K562 (cell line): ENCODE measurements at regions not wholly inside any gene's neighbourhood (a gene's known extent, or its start where the extent isn't known, plus 50 kb on each side); places are given as distances from the start of the nearest gene placed in this dataset.

Experiments
- ATAC-seq: fragments of 200-7000 bp; cut with Tn5 transposase; 3 replicates; pipeline ENCODE4 v1.9.1; 2020; ENCODE audit warnings: moderate library complexity
- BruUV-seq: library from RNA; stranded (reverse); fragments of 400-500 nt; replicated peaks from 2 replicates; lab custom pipeline; 2021; lab: Mats Ljungman, UMichigan
- CTCF ChIA-PET: fragments of 300-600 bp; formaldehyde crosslinking; extraction: SDS; loops from one replicate; lab custom pipeline; 2021; ENCODE audit warnings: low intra/inter-chr PET ratio; lab: Yijun Ruan, JAX
- POLR2A ChIA-PET: fragments of 300-600, 350-650 bp; sonication (Branson Sonifier 250); formaldehyde crosslinking; extraction: SDS; loops from one replicate; lab custom pipeline; 2021; ENCODE audit warnings: antibody characterized with exemption, inconsistent platforms; lab: Yijun Ruan, JAX
- DNase-seq, 4 experiments: peaks; one replicate each; pipeline versions ENCODE4 v3.0.0 to v3.0.0-alpha.2; 2011 to 2018; ENCODE audit warnings: low spot score in 3 of 4, mixed read lengths in 3 of 4; ENCODE audit errors: extremely low read depth in 1 of 4
- FAIRE-seq: peaks from 2 replicates; lab custom pipeline; 2011; peaks lifted over from hg19 to GRCh38; lab: Jason Lieb, UNC
- H2AFZ ChIP-seq: 2 replicates; pipeline ENCODE4 v1.6.0; 2011; ENCODE audit warnings: low read depth, low read length, control low read depth, inconsistent platforms
- H3K27ac ChIP-seq: fragments of 200-600 bp; 3 replicates; pipeline ENCODE4 v1.8.0; 2011; ENCODE audit warnings: low read depth, mild to moderate bottlenecking, control low read depth, inconsistent platforms, low read length, moderate library complexity, mixed read lengths; ENCODE audit errors: extremely low read depth
- H3K27me3 ChIP-seq, 2 experiments: fragments of 300-600 bp in 1 of 2; 2 replicates in 1 of 2; 3 replicates in 1 of 2; pipeline versions ENCODE4 v1.6.0 to v1.8.0; 2011; ENCODE audit warnings: inconsistent platforms in 2 of 2, low read length in 2 of 2, mild to moderate bottlenecking in 1 of 2, mixed read lengths in 1 of 2, moderate library complexity in 1 of 2; ENCODE audit not compliant: control insufficient read depth in 2 of 2, insufficient read depth in 2 of 2
- H3K36me3 ChIP-seq: fragments of 300-600 bp; 3 replicates; pipeline ENCODE4 v1.8.0; 2011; ENCODE audit warnings: mild to moderate bottlenecking, low read length, inconsistent platforms; ENCODE audit not compliant: control insufficient read depth, insufficient read depth
- H3K4me1 ChIP-seq, 2 experiments: fragments of 200-600 bp in 1 of 2; replicated peaks in 1 of 2; 2 replicates in 1 of 2; 3 replicates in 1 of 2; pipeline versions ENCODE4 v1.5.1 to v1.8.0; 2011; ENCODE audit warnings: inconsistent platforms in 2 of 2, low read length in 2 of 2, mild to moderate bottlenecking in 1 of 2, mixed read lengths in 1 of 2, moderate library complexity in 1 of 2; ENCODE audit not compliant: control insufficient read depth in 2 of 2, insufficient read depth in 2 of 2
- H3K4me2 ChIP-seq: 2 replicates; pipeline ENCODE4 v1.6.1; 2011; ENCODE audit warnings: low read length, control low read depth, inconsistent platforms, mixed read lengths; ENCODE audit not compliant: insufficient read depth
- H3K4me3 ChIP-seq: fragments of 200-600 bp; sonication (generic), shearing (Covaris generic); 2 replicates; pipeline ENCODE4 v1.5.1; 2016; ENCODE audit warnings: control low read depth, inconsistent platforms
- H3K79me2 ChIP-seq: fragments of 200-600 bp; 3 replicates; pipeline ENCODE4 v1.8.0; 2011; ENCODE audit warnings: low read length, inconsistent platforms; ENCODE audit not compliant: control insufficient read depth, insufficient read depth
- H3K9ac ChIP-seq, 2 experiments: 2 replicates each; pipeline versions ENCODE4 v1.6.0 to v1.6.1; 2011; ENCODE audit warnings: low read depth in 2 of 2, low read length in 2 of 2, control low read depth in 1 of 2, inconsistent platforms in 1 of 2, mild to moderate bottlenecking in 1 of 2, mixed read lengths in 1 of 2; ENCODE audit not compliant: insufficient read depth in 1 of 2
- H3K9me1 ChIP-seq: one replicate; pipeline ENCODE4 v1.6.0; 2011; ENCODE audit warnings: inconsistent platforms, mild to moderate bottlenecking, low read length, moderate library complexity; ENCODE audit not compliant: control insufficient read depth, insufficient read depth
- H3K9me3 ChIP-seq: replicated peaks from 2 replicates; pipeline ENCODE4 v1.5.1; 2011; ENCODE audit warnings: low read depth, low read length, inconsistent platforms; ENCODE audit not compliant: control insufficient read depth, insufficient read depth
- H4K20me1 ChIP-seq: replicated peaks from 2 replicates; pipeline ENCODE4 v1.6.1; 2011; ENCODE audit warnings: low read length, inconsistent platforms, mixed read lengths; ENCODE audit not compliant: control insufficient read depth, insufficient read depth
- BCOR ChIP-seq: fragments of 450-650 bp; IDR thresholded peaks from 2 replicates; pipeline ENCODE4 v1.6.1; 2016
- CBX1 ChIP-seq: sonication (generic); IDR thresholded peaks from 2 replicates; pipeline ENCODE4 v1.6.1; 2016; ENCODE audit warnings: antibody characterized with exemption, low read depth, mild to moderate bottlenecking
- GATA2 ChIP-seq: sonication (generic); formaldehyde crosslinking; IDR thresholded peaks from 2 replicates; pipeline ENCODE4 v1.4.0; 2020; ENCODE audit warnings: mild to moderate bottlenecking, missing genetic modification reagents
- HDAC2 ChIP-seq: fragments of 450-650 bp; IDR thresholded peaks from 2 replicates; pipeline ENCODE4 v1.6.1; 2016; ENCODE audit warnings: mild to moderate bottlenecking
- MCM5 ChIP-seq: fragments of 450-650 bp; IDR thresholded peaks from 2 replicates; pipeline ENCODE4 v1.6.1; 2016; ENCODE audit warnings: low read depth
- MCM7 ChIP-seq, 2 experiments: fragments of 450-650 bp; IDR thresholded peaks; 2 replicates each; pipeline ENCODE4 v1.6.1; 2016 to 2018
- POU5F1 ChIP-seq: fragments of 150-350 bp; IDR thresholded peaks from 2 replicates; pipeline ENCODE4 v1.6.1; 2014; ENCODE audit warnings: borderline replicate concordance, low read length, low read depth, mild to moderate bottlenecking; ENCODE audit not compliant: partially characterized antibody
- RBM25 ChIP-seq: fragments of 200-400 bp; formaldehyde crosslinking; IDR thresholded peaks from 2 replicates; pipeline ENCODE4 v1.6.1; 2018; ENCODE audit warnings: low read length, low read depth, moderate library complexity; ENCODE audit not compliant: severe bottlenecking
- SNIP1 ChIP-seq: fragments of 450-650 bp; IDR thresholded peaks from 2 replicates; pipeline ENCODE4 v1.7.1; 2017; ENCODE audit warnings: low read depth, mild to moderate bottlenecking
- YY1 ChIP-seq, 3 experiments: IDR thresholded peaks; 2 replicates each; pipeline ENCODE4 v1.6.1; 2011; ENCODE audit warnings: low read length in 2 of 3, mild to moderate bottlenecking in 2 of 3, moderate library complexity in 2 of 3, borderline replicate concordance in 1 of 3, control low read depth in 1 of 3, low read depth in 1 of 3; ENCODE audit not compliant: insufficient read depth in 3 of 3, insufficient replicate concordance in 2 of 3, control insufficient read depth in 1 of 3, insufficient read length in 1 of 3; ENCODE audit errors: extremely low read depth in 1 of 3
- ZNF764 ChIP-seq: fragments of 250-450 bp; sonication (Bioruptor Pico); IDR thresholded peaks from 2 replicates; pipeline ENCODE4 v1.4.0; 2020; ENCODE audit warnings: low read depth, mild to moderate bottlenecking, moderate library complexity
- WGBS: fragments of 100-300 bp; shearing (Covaris generic); methylation state at CpG from one replicate; pipeline ENCODE4 v1.1.6; 2016; ENCODE audit warnings: low coverage, mixed read lengths; ENCODE audit not compliant: insufficient coverage; ENCODE audit errors: missing lambda C conversion rate; 5-methylcytosine and 5-hydroxymethylcytosine counted together
- in situ Hi-C: fragments of 300-500 bp; cut with MboI; formaldehyde crosslinking; loops from 4 replicates; pipeline ENCODE4 v1.15.0; 2018; ENCODE audit warnings: inconsistent platforms, mixed read lengths
- intact Hi-C: fragments of 100-400 bp; cut with micrococcal nuclease; formaldehyde crosslinking; loops from 2 replicates; pipeline ENCODE4 v1.14.2; 2022
- TF ChIP-seq, protein P1 (sequence below): fragments of 250-450 bp; sonication (Bioruptor Pico); IDR thresholded peaks from 2 replicates; pipeline ENCODE4 v1.5.0; 2021; ENCODE audit warnings: mild to moderate bottlenecking, borderline replicate concordance
- TF ChIP-seq, protein P2 (sequence below): sonication (generic); formaldehyde crosslinking; IDR thresholded peaks from 2 replicates; pipeline ENCODE4 v1.4.0; 2020; ENCODE audit warnings: mild to moderate bottlenecking, missing genetic modification reagents

DNA sequence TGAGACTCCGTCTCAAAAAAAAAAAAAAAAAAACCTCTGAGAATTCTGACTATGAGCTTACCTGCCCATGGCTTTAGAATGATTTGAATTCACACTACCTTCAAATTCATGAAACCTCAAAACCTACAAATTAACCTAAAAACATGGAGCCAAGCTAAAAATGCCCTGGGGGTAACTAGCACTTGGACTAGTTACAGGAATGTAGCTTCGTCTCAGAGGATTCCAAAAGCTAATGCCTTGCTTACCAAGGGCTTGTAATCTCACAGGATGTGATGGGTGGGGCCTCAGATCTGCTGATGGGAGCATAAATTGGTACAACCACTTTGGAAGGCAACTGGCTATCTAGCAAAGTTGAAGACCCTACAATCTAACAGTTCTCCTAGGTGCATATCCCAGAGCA is 79.4 kb upstream of the SPRY1 start:
- Histone ChIP-seq H4K20me1 (no peaks in the 10 kb centered on the region), H3K4me2 (no peak overlapping the region), H3K36me3 (peaks cover 18% of the 10 kb centered on the region; the same call in 2 of the 3 replicates), H3K9ac (no peak overlapping the region), H3K4me1 (no peaks in the 10 kb centered on the region), H3K9me3 (no peaks in the 10 kb centered on the region), H2AFZ (no peak overlapping the region), H3K9me1 (no peaks in the 10 kb centered on the region), H3K79me2 (no peaks in the 10 kb centered on the region), H3K27ac (no peak overlapping the region), H3K27me3 (no peaks in the 10 kb centered on the region), H3K4me3 (no peak overlapping the region)
- POLR2A ChIA-PET = no interaction called here
- FAIRE-seq = peak; percentile 32
- intact Hi-C loops = no loop called here
- BruUV-seq = no TSS peak
- no peak for ATAC-seq
- WGBS = 90% methylated on average over 1 of the region's 2 CpGs
- TF ChIP-seq GATA2 (CRISPR knock-in tag) (no peak), RBM25 (no peak), MCM5 (no peak)
- DNase-seq = no peak
- CTCF ChIA-PET = no interaction called here
- in situ Hi-C loops = no loop called here

DNA sequence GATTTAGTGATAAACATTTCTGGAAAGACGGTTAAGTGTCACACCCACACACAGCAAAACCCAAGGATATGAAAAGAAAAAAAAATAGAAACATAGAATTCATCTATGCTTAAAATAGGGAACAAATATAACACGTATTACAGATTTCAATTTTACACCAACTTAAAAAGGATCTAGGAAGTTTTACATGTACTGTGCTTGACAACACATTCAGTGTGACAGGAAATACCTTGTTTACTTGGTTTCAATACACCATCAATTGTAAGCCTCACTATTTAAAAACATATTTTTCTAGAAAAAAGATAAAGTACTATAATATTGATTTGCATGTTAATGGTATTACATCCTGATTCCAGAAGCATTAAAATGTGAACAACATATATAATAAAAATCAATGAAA is 77.0 kb upstream of the SPRY1 start:
- Histone ChIP-seq H3K4me2 (no peak overlapping the region), H3K27ac (no peak overlapping the region), H3K9ac (no peak overlapping the region), H3K4me3 (no peak overlapping the region), H2AFZ (no peak overlapping the region), H3K36me3 (peaks cover 6% of the 10 kb centered on the region; the same call in 2 of the 3 replicates), H3K27me3 (no peaks in the 10 kb centered on the region), H3K9me1 (no peaks in the 10 kb centered on the region), H4K20me1 (no peaks in the 10 kb centered on the region), H3K79me2 (no peaks in the 10 kb centered on the region), H3K4me1 (no peaks in the 10 kb centered on the region), H3K9me3 (no peaks in the 10 kb centered on the region)
- FAIRE-seq (no peak), ATAC-seq (no peak), DNase-seq (no peak)
- BruUV-seq = no TSS peak
- in situ Hi-C loops = no loop called here
- intact Hi-C loops = no loop called here
- ChIA-PET CTCF (no interaction called here), POLR2A (no interaction called here)
- 91% methylated on average over 2 of the region's 2 CpGs for WGBS
- TF ChIP-seq YY1 (IDR thresholded peaks at IDR 0.05; ENCODE audit: borderline replicate concordance in 1 of 3, control insufficient read depth in 1 of 3, extremely low read depth in 1 of 3, insufficient read depth in 3 of 3, insufficient read length in 1 of 3, insufficient replicate concordance in 2 of 3, low read depth in 1 of 3, low read length in 2 of 3) (no peak), CBX1 (no peak), HDAC2 (no peak), ZNF764 (no peak), MCM7 (IDR thresholded peaks at IDR 0.05) (no peak), POU5F1 (no peak), SNIP1 (no peak), BCOR (no peak)
- TF ChIP-seq, protein P1, sequence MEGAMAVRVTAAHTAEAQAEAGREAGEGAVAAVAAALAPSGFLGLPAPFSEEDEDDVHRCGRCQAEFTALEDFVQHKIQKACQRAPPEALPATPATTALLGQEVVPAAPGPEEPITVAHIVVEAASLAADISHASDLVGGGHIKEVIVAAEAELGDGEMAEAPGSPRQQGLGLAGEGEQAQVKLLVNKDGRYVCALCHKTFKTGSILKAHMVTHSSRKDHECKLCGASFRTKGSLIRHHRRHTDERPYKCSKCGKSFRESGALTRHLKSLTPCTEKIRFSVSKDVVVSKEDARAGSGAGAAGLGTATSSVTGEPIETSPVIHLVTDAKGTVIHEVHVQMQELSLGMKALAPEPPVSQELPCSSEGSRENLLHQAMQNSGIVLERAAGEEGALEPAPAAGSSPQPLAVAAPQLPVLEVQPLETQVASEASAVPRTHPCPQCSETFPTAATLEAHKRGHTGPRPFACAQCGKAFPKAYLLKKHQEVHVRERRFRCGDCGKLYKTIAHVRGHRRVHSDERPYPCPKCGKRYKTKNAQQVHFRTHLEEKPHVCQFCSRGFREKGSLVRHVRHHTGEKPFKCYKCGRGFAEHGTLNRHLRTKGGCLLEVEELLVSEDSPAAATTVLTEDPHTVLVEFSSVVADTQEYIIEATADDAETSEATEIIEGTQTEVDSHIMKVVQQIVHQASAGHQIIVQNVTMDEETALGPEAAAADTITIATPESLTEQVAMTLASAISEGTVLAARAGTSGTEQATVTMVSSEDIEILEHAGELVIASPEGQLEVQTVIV (CRISPR knock-in tag) = no peak
- TF ChIP-seq, protein P2, sequence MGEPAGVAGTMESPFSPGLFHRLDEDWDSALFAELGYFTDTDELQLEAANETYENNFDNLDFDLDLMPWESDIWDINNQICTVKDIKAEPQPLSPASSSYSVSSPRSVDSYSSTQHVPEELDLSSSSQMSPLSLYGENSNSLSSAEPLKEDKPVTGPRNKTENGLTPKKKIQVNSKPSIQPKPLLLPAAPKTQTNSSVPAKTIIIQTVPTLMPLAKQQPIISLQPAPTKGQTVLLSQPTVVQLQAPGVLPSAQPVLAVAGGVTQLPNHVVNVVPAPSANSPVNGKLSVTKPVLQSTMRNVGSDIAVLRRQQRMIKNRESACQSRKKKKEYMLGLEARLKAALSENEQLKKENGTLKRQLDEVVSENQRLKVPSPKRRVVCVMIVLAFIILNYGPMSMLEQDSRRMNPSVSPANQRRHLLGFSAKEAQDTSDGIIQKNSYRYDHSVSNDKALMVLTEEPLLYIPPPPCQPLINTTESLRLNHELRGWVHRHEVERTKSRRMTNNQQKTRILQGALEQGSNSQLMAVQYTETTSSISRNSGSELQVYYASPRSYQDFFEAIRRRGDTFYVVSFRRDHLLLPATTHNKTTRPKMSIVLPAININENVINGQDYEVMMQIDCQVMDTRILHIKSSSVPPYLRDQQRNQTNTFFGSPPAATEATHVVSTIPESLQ (CRISPR knock-in tag) = no peak
